Suprapubic skin (tissue), 4 donors: ENCODE measurements at regions not wholly inside any gene's neighbourhood (a gene's known extent, or its start where the extent isn't known, plus 50 kb on each side); places are given as distances from the start of the nearest gene placed in this dataset.

Source experiments
- EP300 ChIP-seq: sonication (generic); formaldehyde crosslinking; IDR thresholded peaks from one replicate; pipeline ENCODE4 v1.6.1; 2017; ENCODE audit warnings: antibody characterized with exemption
- POLR2A ChIP-seq, 2 donors: fragments of 450-650 bp; IDR thresholded peaks; one replicate each; pipeline ENCODE4 v1.6.1; 2017; ENCODE audit warnings: antibody characterized with exemption in 2 of 2, mild to moderate bottlenecking in 2 of 2, moderate library complexity in 2 of 2
- POLR2AphosphoS5 ChIP-seq, 3 donors: sonication (generic); formaldehyde crosslinking; IDR thresholded peaks; one replicate each; pipeline ENCODE4 v1.6.1; 2017; ENCODE audit warnings: antibody characterized with exemption in 3 of 3
- TF ChIP-seq, protein P1 (sequence below), 2 donors: fragments of 200-600 bp in 1 of 2; fragments of 450-650 bp in 1 of 2; sonication (generic) in 1 of 2; IDR thresholded peaks; one replicate each; pipeline ENCODE4 v1.5.1; 2016 to 2019; ENCODE audit warnings: antibody characterized with exemption in 2 of 2, mild to moderate bottlenecking in 1 of 2, moderate library complexity in 1 of 2

DNA sequence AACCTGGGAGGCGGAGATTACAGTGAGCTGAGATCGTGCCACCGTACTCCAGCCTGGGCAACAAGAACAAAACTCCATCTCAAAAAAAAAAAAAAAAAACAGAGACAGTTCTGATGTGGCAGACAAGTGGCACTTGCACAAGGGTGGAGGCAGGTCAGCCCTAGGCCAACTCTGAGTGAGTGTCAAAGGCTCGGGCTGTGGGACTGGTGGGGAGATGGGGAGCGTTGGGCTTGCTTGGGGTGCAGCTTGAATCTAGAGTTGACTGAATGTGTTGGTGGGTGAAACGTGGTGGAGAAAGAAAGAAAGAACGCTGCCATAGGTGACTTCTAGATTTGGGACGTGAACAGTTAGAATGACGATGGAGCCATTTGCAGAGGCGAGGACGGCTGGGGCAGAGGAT, 121.3 kb upstream of the SPACA7 start:
- TF ChIP-seq, protein P1, sequence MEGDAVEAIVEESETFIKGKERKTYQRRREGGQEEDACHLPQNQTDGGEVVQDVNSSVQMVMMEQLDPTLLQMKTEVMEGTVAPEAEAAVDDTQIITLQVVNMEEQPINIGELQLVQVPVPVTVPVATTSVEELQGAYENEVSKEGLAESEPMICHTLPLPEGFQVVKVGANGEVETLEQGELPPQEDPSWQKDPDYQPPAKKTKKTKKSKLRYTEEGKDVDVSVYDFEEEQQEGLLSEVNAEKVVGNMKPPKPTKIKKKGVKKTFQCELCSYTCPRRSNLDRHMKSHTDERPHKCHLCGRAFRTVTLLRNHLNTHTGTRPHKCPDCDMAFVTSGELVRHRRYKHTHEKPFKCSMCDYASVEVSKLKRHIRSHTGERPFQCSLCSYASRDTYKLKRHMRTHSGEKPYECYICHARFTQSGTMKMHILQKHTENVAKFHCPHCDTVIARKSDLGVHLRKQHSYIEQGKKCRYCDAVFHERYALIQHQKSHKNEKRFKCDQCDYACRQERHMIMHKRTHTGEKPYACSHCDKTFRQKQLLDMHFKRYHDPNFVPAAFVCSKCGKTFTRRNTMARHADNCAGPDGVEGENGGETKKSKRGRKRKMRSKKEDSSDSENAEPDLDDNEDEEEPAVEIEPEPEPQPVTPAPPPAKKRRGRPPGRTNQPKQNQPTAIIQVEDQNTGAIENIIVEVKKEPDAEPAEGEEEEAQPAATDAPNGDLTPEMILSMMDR (IDR thresholded peaks at IDR 0.05), result no peak
- TF ChIP-seq POLR2A (IDR thresholded peaks at IDR 0.05) (no peak), POLR2AphosphoS5 (IDR thresholded peaks at IDR 0.05) (no peak), EP300 (no peak)
